ENCODE measurements at regions not wholly inside any gene's neighbourhood (a gene's known extent, or its start where the extent isn't known, plus 50 kb on each side); places are given as distances from the start of the nearest gene placed in this dataset.

- TF ChIP-seq CTCF (IDR thresholded peaks at IDR 0.05; ENCODE audit: low read length), result no peak
- no peak for TF ChIP-seq EZH2 (optimal IDR thresholded peaks at IDR 0.05; ENCODE audit: low read depth, low read length)
Observed at GRCh38 chr10:113498997-113499396, 53.9 kb upstream of the HABP2 start.

Data from MM.1S (cell line).